ENCODE measurements at regions not wholly inside any gene's neighbourhood (a gene's known extent, or its start where the extent isn't known, plus 50 kb on each side); places are given as distances from the start of the nearest gene placed in this dataset.

DNA sequence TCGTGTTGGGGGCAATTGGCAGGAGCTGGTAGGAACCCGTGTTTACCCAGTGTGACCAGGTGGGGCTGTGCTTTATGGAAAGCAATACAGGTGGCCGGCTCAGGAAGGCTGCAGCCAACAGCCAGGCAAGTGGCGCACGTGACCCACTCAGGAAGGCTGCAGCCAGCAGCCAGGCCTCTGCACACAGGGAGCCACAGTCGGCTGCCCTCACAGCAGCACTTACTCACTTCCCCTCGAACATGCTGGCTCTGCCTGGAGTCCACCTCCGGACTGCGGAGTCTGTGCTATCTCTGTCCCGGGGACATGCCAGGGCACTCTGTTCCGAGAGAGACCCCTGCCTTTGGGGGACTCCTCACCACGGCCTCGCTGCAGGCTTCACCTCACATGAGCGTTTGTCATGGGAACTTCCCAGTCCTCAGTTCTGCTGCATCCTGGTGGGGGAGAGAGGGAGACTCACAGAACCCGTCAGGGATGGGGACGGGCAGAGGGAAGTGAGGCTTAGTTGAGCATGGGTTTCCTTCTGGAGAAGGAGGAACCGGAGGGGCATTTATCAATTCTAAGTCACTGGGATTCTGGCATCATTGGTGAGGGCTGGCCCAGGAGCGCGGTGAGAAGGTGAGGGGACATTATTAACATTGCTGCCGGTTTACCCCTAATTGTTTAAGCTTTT, 76.8 kb downstream of the TTLL2 start (continued):
- TF ChIP-seq FLYWCH1 (CRISPR knock-in tag; IDR thresholded peaks at IDR 0.05): no peak
- TF ChIP-seq ATF1 (CRISPR knock-in tag; IDR thresholded peaks at IDR 0.05): no peak
- peak; percentile 56; the same call in 1 of the 2 replicates for TF ChIP-seq HOXA3 (CRISPR knock-in tag; IDR thresholded peaks at IDR 0.05)
- no peak for TF ChIP-seq HIC2 (CRISPR knock-in tag; IDR thresholded peaks at IDR 0.05; ENCODE audit: low read depth)
- TF ChIP-seq ZEB1 (IDR thresholded peaks at IDR 0.05; ENCODE audit: insufficient replicate concordance, low read depth): peak; percentile 59
- TF ChIP-seq HNF4A (CRISPR knock-in tag; IDR thresholded peaks at IDR 0.05): no peak
- no peak for TF ChIP-seq GTF2F1 (IDR thresholded peaks at IDR 0.05; ENCODE audit: low read length)
- no peak; the same call in 1 of the 2 replicates for TF ChIP-seq KDM2A (CRISPR knock-in tag; IDR thresholded peaks at IDR 0.05; ENCODE audit: borderline replicate concordance, low read depth)
- TF ChIP-seq ZNF430 (CRISPR knock-in tag; IDR thresholded peaks at IDR 0.05): 0 out of 2 replicates have a peak, but pooled peaks have one; percentile 43
- no peak for TF ChIP-seq THAP8 (CRISPR knock-in tag; IDR thresholded peaks at IDR 0.05; ENCODE audit: borderline replicate concordance)
- no peak for TF ChIP-seq TBL1XR1 (IDR thresholded peaks at IDR 0.05; ENCODE audit: borderline replicate concordance, low read length, partially characterized antibody)
- TF ChIP-seq ARNT2 (CRISPR knock-in tag; IDR thresholded peaks at IDR 0.05; ENCODE audit: low read depth): no peak
- no peak for TF ChIP-seq NR2F6 (IDR thresholded peaks at IDR 0.05)
- TF ChIP-seq NR2F6 (CRISPR knock-in tag; IDR thresholded peaks at IDR 0.05): no peak
- peak; percentile 83 for TF ChIP-seq USF2 (IDR thresholded peaks at IDR 0.05; ENCODE audit: low read depth, low read length)
- TF ChIP-seq USF2 (CRISPR knock-in tag; IDR thresholded peaks at IDR 0.05; ENCODE audit: borderline replicate concordance): peak; percentile 81; the same call in 1 of the 2 replicates
- peak; percentile 35; the same call in 1 of the 2 replicates for TF ChIP-seq MYC (CRISPR knock-in tag; IDR thresholded peaks at IDR 0.05; ENCODE audit: borderline replicate concordance)
- TF ChIP-seq PAWR (CRISPR knock-in tag; IDR thresholded peaks at IDR 0.05; ENCODE audit: borderline replicate concordance): no peak
- TF ChIP-seq MEF2D (CRISPR knock-in tag; IDR thresholded peaks at IDR 0.05): 0 out of 2 replicates have a peak, but pooled peaks have one; percentile 37
- no peak for TF ChIP-seq ZNF24 (IDR thresholded peaks at IDR 0.05)
- TF ChIP-seq KLF9 (CRISPR knock-in tag; IDR thresholded peaks at IDR 0.05; ENCODE audit: low read depth): no peak
- TF ChIP-seq FOXA1 (IDR thresholded peaks at IDR 0.05): no peak
- TF ChIP-seq FOXA1 (CRISPR knock-in tag; IDR thresholded peaks at IDR 0.05): 0 out of 2 replicates have a peak, but pooled peaks have one; percentile 18
- no peak for TF ChIP-seq ZNF879 (CRISPR knock-in tag; IDR thresholded peaks at IDR 0.05)
- TF ChIP-seq MTF2 (CRISPR knock-in tag; IDR thresholded peaks at IDR 0.05; ENCODE audit: borderline replicate concordance): 0 out of 2 replicates have a peak, but pooled peaks have one; percentile 78
- no peak for TF ChIP-seq SYNCRIP (IDR thresholded peaks at IDR 0.05; ENCODE audit: insufficient read depth, low read depth, low read length)
- 0 out of 2 replicates have a peak, but pooled peaks have one; percentile 56 for TF ChIP-seq ZNF605 (CRISPR knock-in tag; IDR thresholded peaks at IDR 0.05)
- TF ChIP-seq ARNTL (CRISPR knock-in tag; IDR thresholded peaks at IDR 0.05): 0 out of 2 replicates have a peak, but pooled peaks have one; percentile 26
- no peak for TF ChIP-seq TRIM24 (CRISPR knock-in tag; IDR thresholded peaks at IDR 0.05)
- TF ChIP-seq THAP11 (CRISPR knock-in tag; IDR thresholded peaks at IDR 0.05): no peak
